ENCODE measurements at regions not wholly inside any gene's neighbourhood (a gene's known extent, or its start where the extent isn't known, plus 50 kb on each side); places are given as distances from the start of the nearest gene placed in this dataset.

DNA sequence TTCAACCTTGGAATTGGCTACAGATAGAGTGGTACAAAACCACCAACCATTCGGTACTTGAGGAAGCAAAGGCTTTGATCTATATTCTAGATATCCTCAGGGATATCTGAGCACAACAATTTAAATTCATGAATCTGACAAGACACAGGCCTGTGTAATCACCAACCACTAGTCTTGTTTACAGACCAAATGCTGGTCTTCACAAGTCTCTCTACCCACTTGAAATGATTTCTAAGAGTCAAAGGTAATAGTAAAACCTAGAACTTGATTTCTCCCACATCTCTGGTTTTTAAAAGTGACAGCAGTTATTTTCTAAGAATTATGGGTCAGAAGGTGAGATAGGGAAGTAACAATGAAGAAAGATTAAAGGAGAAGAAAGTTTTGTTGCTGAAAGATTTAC is 613.7 kb upstream of the ACVR2A start:
- peaks cover 1% of the 10 kb centered on the region for H3K27me3 Mint-ChIP-seq (ENCODE audit: insufficient read depth, low read depth, poor library complexity)
- H3K4me3 Mint-ChIP-seq = no peak overlapping the region
- ATAC-seq (no peak), DNase-seq (ENCODE audit: low spot score) (no peak)
- Histone ChIP-seq H3F3A (replicated peaks; ENCODE audit: low read depth) (no peaks in the 10 kb centered on the region), H3K27me3 (ENCODE audit: insufficient read depth) (no peaks in the 10 kb centered on the region), H3K79me2 (replicated peaks; ENCODE audit: insufficient read depth) (no peaks in the 10 kb centered on the region), H3K4me3 (no peak overlapping the region), H3K9me2 (ENCODE audit: insufficient read depth) (0 out of 2 replicates have a peak, but pooled peaks cover 11% of the 10 kb centered on the region), H3K36me3 (ENCODE audit: insufficient read depth) (no peaks in the 10 kb centered on the region; the same call in 1 of the 2 replicates), H3K27ac (ENCODE audit: low read depth) (no peak overlapping the region), H3K4me2 (no peak overlapping the region), H2AFZ (no peak overlapping the region), H4K20me1 (replicated peaks; ENCODE audit: insufficient read depth) (no peaks in the 10 kb centered on the region), H3K4me1 (ENCODE audit: insufficient read depth) (no peaks in the 10 kb centered on the region)
- H3K36me3 Mint-ChIP-seq (ENCODE audit: low read depth) = no peaks in the 10 kb centered on the region
- peaks cover 9% of the 10 kb centered on the region; the same call in 2 of the 3 replicates for H3K4me1 Mint-ChIP-seq
- H3K9me3 Mint-ChIP-seq = no peaks in the 10 kb centered on the region
- no peak for TF ChIP-seq ZNF114 (CRISPR knock-in tag; IDR thresholded peaks at IDR 0.05)
- TF ChIP-seq, protein P1, sequence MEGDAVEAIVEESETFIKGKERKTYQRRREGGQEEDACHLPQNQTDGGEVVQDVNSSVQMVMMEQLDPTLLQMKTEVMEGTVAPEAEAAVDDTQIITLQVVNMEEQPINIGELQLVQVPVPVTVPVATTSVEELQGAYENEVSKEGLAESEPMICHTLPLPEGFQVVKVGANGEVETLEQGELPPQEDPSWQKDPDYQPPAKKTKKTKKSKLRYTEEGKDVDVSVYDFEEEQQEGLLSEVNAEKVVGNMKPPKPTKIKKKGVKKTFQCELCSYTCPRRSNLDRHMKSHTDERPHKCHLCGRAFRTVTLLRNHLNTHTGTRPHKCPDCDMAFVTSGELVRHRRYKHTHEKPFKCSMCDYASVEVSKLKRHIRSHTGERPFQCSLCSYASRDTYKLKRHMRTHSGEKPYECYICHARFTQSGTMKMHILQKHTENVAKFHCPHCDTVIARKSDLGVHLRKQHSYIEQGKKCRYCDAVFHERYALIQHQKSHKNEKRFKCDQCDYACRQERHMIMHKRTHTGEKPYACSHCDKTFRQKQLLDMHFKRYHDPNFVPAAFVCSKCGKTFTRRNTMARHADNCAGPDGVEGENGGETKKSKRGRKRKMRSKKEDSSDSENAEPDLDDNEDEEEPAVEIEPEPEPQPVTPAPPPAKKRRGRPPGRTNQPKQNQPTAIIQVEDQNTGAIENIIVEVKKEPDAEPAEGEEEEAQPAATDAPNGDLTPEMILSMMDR (conservative IDR thresholded peaks at IDR 0.05; ENCODE audit: low read depth in 2 of 2) = no peak
- no peak for TF ChIP-seq JUNB (IDR thresholded peaks at IDR 0.05; ENCODE audit: unreplicated experiment)
- TF ChIP-seq EZH2 (IDR thresholded peaks at IDR 0.05; ENCODE audit: low read depth, unreplicated experiment) = no peak
- TF ChIP-seq NANOG (IDR thresholded peaks at IDR 0.05; ENCODE audit: borderline replicate concordance) = no peak
- TF ChIP-seq ZNF331 (CRISPR knock-in tag; IDR thresholded peaks at IDR 0.05; ENCODE audit: low read depth) = no peak
- TF ChIP-seq CREB1 (CRISPR knock-in tag; IDR thresholded peaks at IDR 0.05; ENCODE audit: low read depth) = no peak
- no peak for TF ChIP-seq EZH2phosphoT487 (IDR thresholded peaks at IDR 0.05; ENCODE audit: unreplicated experiment)
- TF ChIP-seq, protein P2, sequence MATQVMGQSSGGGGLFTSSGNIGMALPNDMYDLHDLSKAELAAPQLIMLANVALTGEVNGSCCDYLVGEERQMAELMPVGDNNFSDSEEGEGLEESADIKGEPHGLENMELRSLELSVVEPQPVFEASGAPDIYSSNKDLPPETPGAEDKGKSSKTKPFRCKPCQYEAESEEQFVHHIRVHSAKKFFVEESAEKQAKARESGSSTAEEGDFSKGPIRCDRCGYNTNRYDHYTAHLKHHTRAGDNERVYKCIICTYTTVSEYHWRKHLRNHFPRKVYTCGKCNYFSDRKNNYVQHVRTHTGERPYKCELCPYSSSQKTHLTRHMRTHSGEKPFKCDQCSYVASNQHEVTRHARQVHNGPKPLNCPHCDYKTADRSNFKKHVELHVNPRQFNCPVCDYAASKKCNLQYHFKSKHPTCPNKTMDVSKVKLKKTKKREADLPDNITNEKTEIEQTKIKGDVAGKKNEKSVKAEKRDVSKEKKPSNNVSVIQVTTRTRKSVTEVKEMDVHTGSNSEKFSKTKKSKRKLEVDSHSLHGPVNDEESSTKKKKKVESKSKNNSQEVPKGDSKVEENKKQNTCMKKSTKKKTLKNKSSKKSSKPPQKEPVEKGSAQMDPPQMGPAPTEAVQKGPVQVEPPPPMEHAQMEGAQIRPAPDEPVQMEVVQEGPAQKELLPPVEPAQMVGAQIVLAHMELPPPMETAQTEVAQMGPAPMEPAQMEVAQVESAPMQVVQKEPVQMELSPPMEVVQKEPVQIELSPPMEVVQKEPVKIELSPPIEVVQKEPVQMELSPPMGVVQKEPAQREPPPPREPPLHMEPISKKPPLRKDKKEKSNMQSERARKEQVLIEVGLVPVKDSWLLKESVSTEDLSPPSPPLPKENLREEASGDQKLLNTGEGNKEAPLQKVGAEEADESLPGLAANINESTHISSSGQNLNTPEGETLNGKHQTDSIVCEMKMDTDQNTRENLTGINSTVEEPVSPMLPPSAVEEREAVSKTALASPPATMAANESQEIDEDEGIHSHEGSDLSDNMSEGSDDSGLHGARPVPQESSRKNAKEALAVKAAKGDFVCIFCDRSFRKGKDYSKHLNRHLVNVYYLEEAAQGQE (IDR thresholded peaks at IDR 0.05; ENCODE audit: unreplicated experiment) = no peak
- TF ChIP-seq ZNF462 (CRISPR knock-in tag; IDR thresholded peaks at IDR 0.05) = no peak
- TF ChIP-seq STAT1 (IDR thresholded peaks at IDR 0.05; ENCODE audit: unreplicated experiment) = no peak
- TF ChIP-seq, protein P3, sequence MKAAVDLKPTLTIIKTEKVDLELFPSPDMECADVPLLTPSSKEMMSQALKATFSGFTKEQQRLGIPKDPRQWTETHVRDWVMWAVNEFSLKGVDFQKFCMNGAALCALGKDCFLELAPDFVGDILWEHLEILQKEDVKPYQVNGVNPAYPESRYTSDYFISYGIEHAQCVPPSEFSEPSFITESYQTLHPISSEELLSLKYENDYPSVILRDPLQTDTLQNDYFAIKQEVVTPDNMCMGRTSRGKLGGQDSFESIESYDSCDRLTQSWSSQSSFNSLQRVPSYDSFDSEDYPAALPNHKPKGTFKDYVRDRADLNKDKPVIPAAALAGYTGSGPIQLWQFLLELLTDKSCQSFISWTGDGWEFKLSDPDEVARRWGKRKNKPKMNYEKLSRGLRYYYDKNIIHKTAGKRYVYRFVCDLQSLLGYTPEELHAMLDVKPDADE (IDR thresholded peaks at IDR 0.05) = no peak
- no peak for TF ChIP-seq POLR2AphosphoS5 (IDR thresholded peaks at IDR 0.05; ENCODE audit: low read depth)
- no peak overlapping the region for H3K27ac Mint-ChIP-seq

Measured in GM23338 (cell line).